GM23338 (cell line): ENCODE measurements at regions not wholly inside any gene's neighbourhood (a gene's known extent, or its start where the extent isn't known, plus 50 kb on each side); places are given as distances from the start of the nearest gene placed in this dataset.

Experiments
- ATAC-seq: fragments of 200-7000 bp; cut with Tn5 transposase; 3 replicates; pipeline ENCODE4 v1.9.1; 2020
- DNase-seq: peaks from one replicate; pipeline ENCODE4 v3.0.0-alpha.2; 2015; ENCODE audit warnings: low spot score
- H2AFZ ChIP-seq: fragments of 200-600 bp; sonication (generic); 2 replicates; pipeline ENCODE4 v1.8.0; 2016; ENCODE audit warnings: antibody characterized with exemption, mild to moderate bottlenecking, moderate library complexity
- H3F3A ChIP-seq: fragments of 200-600 bp; sonication (generic); replicated peaks from 2 replicates; pipeline ENCODE4 v1.8.0; 2017; ENCODE audit warnings: antibody characterized with exemption, mixed run types, low read depth
- H3K27ac ChIP-seq: fragments of 200-600 bp; sonication (generic); 2 replicates; pipeline ENCODE4 v1.6.1; 2016; ENCODE audit warnings: low read depth
- H3K27me3 ChIP-seq: fragments of 200-600 bp; sonication (generic); 2 replicates; pipeline ENCODE4 v1.8.0; 2016; ENCODE audit warnings: mild to moderate bottlenecking, mixed run types, moderate library complexity; ENCODE audit not compliant: insufficient read depth
- H3K36me3 ChIP-seq: fragments of 200-600 bp; sonication (generic); 2 replicates; pipeline ENCODE4 v1.8.0; 2016; ENCODE audit warnings: mild to moderate bottlenecking; ENCODE audit not compliant: insufficient read depth
- H3K4me1 ChIP-seq: fragments of 200-600 bp; sonication (generic); 2 replicates; pipeline ENCODE4 v1.8.0; 2016; ENCODE audit warnings: mild to moderate bottlenecking, moderate library complexity; ENCODE audit not compliant: insufficient read depth
- H3K4me2 ChIP-seq: fragments of 200-600 bp; sonication (generic); 2 replicates; pipeline ENCODE4 v1.7.1; 2017; ENCODE audit warnings: mixed run types
- H3K4me3 ChIP-seq: fragments of 200-600 bp; sonication (generic); 2 replicates; pipeline ENCODE4 v1.6.1; 2016; ENCODE audit warnings: mixed run types
- H3K79me2 ChIP-seq: fragments of 200-600 bp; sonication (generic); replicated peaks from 2 replicates; pipeline ENCODE4 v1.8.0; 2017; ENCODE audit warnings: mild to moderate bottlenecking; ENCODE audit not compliant: insufficient read depth
- H3K9me2 ChIP-seq: fragments of 200-600 bp; sonication (generic); 2 replicates; pipeline ENCODE4 v1.8.0; 2017; ENCODE audit not compliant: insufficient read depth
- H4K20me1 ChIP-seq: fragments of 200-600 bp; sonication (generic); replicated peaks from 2 replicates; pipeline ENCODE4 v1.8.0; 2017; ENCODE audit warnings: mild to moderate bottlenecking; ENCODE audit not compliant: insufficient read depth
- H3K27ac Mint-ChIP-seq: 2 replicates; pipeline ENCODE4 v1.8.0; 2020; ENCODE audit warnings: inconsistent platforms, mild to moderate bottlenecking, moderate library complexity, mixed read lengths
- H3K27me3 Mint-ChIP-seq: 3 replicates; pipeline ENCODE4 v1.8.0; 2022; ENCODE audit warnings: low read depth, mild to moderate bottlenecking, moderate library complexity, mixed read lengths, inconsistent platforms; ENCODE audit not compliant: insufficient read depth, poor library complexity
- H3K36me3 Mint-ChIP-seq: 3 replicates; pipeline ENCODE4 v1.8.0; 2021; ENCODE audit warnings: low read depth, mild to moderate bottlenecking, inconsistent platforms, moderate library complexity, mixed read lengths
- H3K4me1 Mint-ChIP-seq: 3 replicates; pipeline ENCODE4 v1.8.0; 2020; ENCODE audit warnings: mild to moderate bottlenecking, inconsistent platforms, mixed read lengths
- H3K4me3 Mint-ChIP-seq: 3 replicates; pipeline ENCODE4 v1.8.0; 2021; ENCODE audit warnings: moderate library complexity, mild to moderate bottlenecking, inconsistent platforms, mixed read lengths
- H3K9me3 Mint-ChIP-seq: 3 replicates; pipeline ENCODE4 v1.8.0; 2020; ENCODE audit warnings: moderate library complexity, mild to moderate bottlenecking, inconsistent platforms, mixed read lengths
- CREB1 ChIP-seq: fragments of 250-450 bp; sonication (Bioruptor Pico); IDR thresholded peaks from 2 replicates; pipeline ENCODE4 v1.5.0; 2020; ENCODE audit warnings: low read depth, mild to moderate bottlenecking, moderate library complexity
- CTCF ChIP-seq, 2 experiments: fragments of 200-600 bp in 1 of 2; sonication (generic) in 1 of 2; conservative IDR thresholded peaks; 2 replicates each; pipeline versions ENCODE4 v1.5.1 to v1.6.1; 2016 to 2017; ENCODE audit warnings: antibody characterized with exemption in 2 of 2, low read depth in 2 of 2, mild to moderate bottlenecking in 2 of 2, moderate library complexity in 1 of 2
- ETS1 ChIP-seq: IDR thresholded peaks from 2 replicates; pipeline ENCODE4 v1.6.1; 2016; ENCODE audit warnings: antibody characterized with exemption
- EZH2 ChIP-seq: fragments of 200-600 bp; sonication (generic); IDR thresholded peaks from one replicate; pipeline ENCODE4 v1.8.0; 2017; ENCODE audit warnings: antibody characterized with exemption, mild to moderate bottlenecking, low read depth; ENCODE audit not compliant: unreplicated experiment
- EZH2phosphoT487 ChIP-seq: fragments of 200-600 bp; sonication (generic); IDR thresholded peaks from one replicate; pipeline ENCODE4 v1.8.1; 2018; ENCODE audit warnings: antibody characterized with exemption; ENCODE audit not compliant: unreplicated experiment
- JUNB ChIP-seq: IDR thresholded peaks from one replicate; pipeline ENCODE4 v1.6.1; 2016; ENCODE audit warnings: antibody characterized with exemption; ENCODE audit not compliant: unreplicated experiment
- NANOG ChIP-seq: IDR thresholded peaks from 2 replicates; pipeline ENCODE4 v1.6.1; 2016; ENCODE audit warnings: antibody characterized with exemption, borderline replicate concordance
- POLR2AphosphoS5 ChIP-seq: IDR thresholded peaks from 2 replicates; pipeline ENCODE4 v1.6.1; 2016; ENCODE audit warnings: antibody characterized with exemption, low read depth
- REST ChIP-seq: IDR thresholded peaks from one replicate; pipeline ENCODE4 v1.6.1; 2018; ENCODE audit warnings: antibody characterized with exemption; ENCODE audit not compliant: unreplicated experiment
- STAT1 ChIP-seq: IDR thresholded peaks from one replicate; pipeline ENCODE4 v1.6.1; 2016; ENCODE audit warnings: antibody characterized with exemption; ENCODE audit not compliant: unreplicated experiment
- ZNF114 ChIP-seq: fragments of 250-450 bp; sonication (Bioruptor Pico); IDR thresholded peaks from 2 replicates; pipeline ENCODE4 v1.5.0; 2020; ENCODE audit warnings: mild to moderate bottlenecking, moderate library complexity
- ZNF331 ChIP-seq: fragments of 250-450 bp; sonication (Bioruptor Pico); IDR thresholded peaks from 2 replicates; pipeline ENCODE4 v1.5.0; 2020; ENCODE audit warnings: low read depth, mild to moderate bottlenecking, moderate library complexity
- ZNF462 ChIP-seq: fragments of 250-450 bp; sonication (Bioruptor Pico); IDR thresholded peaks from 2 replicates; pipeline ENCODE4 v1.5.0; 2020; ENCODE audit warnings: mild to moderate bottlenecking, moderate library complexity

GRCh38 chr16:77617553-77617952 is 104.8 kb upstream of the NUDT7 start (continued):
- TF ChIP-seq ETS1 (no peak), NANOG (no peak)

- no peaks in the 10 kb centered on the region for H3K4me1 Mint-ChIP-seq
- Histone ChIP-seq H3F3A (no peaks in the 10 kb centered on the region), H3K27me3 (no peaks in the 10 kb centered on the region), H3K9me2 (no peaks in the 10 kb centered on the region), H4K20me1 (no peaks in the 10 kb centered on the region), H3K27ac (no peak overlapping the region), H3K79me2 (no peaks in the 10 kb centered on the region), H3K4me1 (no peaks in the 10 kb centered on the region), H3K36me3 (no peaks in the 10 kb centered on the region), H3K4me3 (no peak overlapping the region), H2AFZ (no peak overlapping the region), H3K4me2 (no peak overlapping the region)
- DNase-seq (no peak), ATAC-seq (no peak)
- no peaks in the 10 kb centered on the region for H3K36me3 Mint-ChIP-seq
- H3K27me3 Mint-ChIP-seq, result peaks cover 1% of the 10 kb centered on the region
- H3K9me3 Mint-ChIP-seq, result no peaks in the 10 kb centered on the region
- no peak overlapping the region for H3K27ac Mint-ChIP-seq
- no peak overlapping the region for H3K4me3 Mint-ChIP-seq
- TF ChIP-seq EZH2, result no peak
- TF ChIP-seq ZNF462 (CRISPR knock-in tag), result no peak
- TF ChIP-seq JUNB, result no peak
- no peak for TF ChIP-seq EZH2phosphoT487
- no peak for TF ChIP-seq ZNF331 (CRISPR knock-in tag)
- no peak for TF ChIP-seq REST
- no peak for TF ChIP-seq POLR2AphosphoS5
- no peak for TF ChIP-seq CTCF (conservative IDR thresholded peaks at IDR 0.05; ENCODE audit: low read depth in 2 of 2)
- no peak for TF ChIP-seq ZNF114 (CRISPR knock-in tag)
- no peak for TF ChIP-seq STAT1
- TF ChIP-seq ETS1, result no peak
- TF ChIP-seq CREB1 (CRISPR knock-in tag), result no peak
Observed at GRCh38 chr16:77617996-77618395, 104.3 kb upstream of the NUDT7 start.
